ENCODE measurements at regions not wholly inside any gene's neighbourhood (a gene's known extent, or its start where the extent isn't known, plus 50 kb on each side); places are given as distances from the start of the nearest gene placed in this dataset.

DNA sequence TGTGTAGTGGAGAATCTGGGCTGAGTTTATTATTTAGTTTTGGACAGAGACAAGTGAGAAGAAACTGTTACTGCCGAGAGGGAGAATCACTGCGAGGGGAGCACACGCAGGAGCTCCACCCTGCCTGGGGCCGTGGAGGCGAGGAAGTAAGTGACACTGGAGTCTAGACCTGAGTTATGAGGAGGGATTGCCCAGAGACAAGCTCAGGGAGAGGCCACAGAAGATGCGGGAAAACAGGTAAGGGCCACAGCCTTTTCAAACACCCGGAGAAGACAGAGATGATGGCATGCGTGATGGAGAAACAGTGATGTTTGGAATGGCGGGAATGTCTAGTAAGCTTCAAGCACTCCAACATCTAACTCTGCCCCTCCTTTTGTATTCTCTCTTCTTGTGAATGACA, 84.1 kb downstream of the TNFSF11 start:
- WGBS, 2 donors, result 79 to 92% methylated on average over 9 of the region's 9 CpGs
- Histone ChIP-seq H3K4me1 (no peaks in the 10 kb centered on the region), H3K27me3 (peaks cover 0 to 4% of the 10 kb centered on the region in 2 donors), H3K27ac (no peak overlapping the region), H3K9me3 (no peaks in the 10 kb centered on the region), H3K4me3 (no peak overlapping the region), H3K36me3 (no peaks in the 10 kb centered on the region)
- DNase-seq (ENCODE audit: low spot score in 2 of 2), result no peak
- TF ChIP-seq POLR2A (IDR thresholded peaks at IDR 0.05) (no peak), EP300 (IDR thresholded peaks at IDR 0.05) (no peak)
- TF ChIP-seq, protein P1, sequence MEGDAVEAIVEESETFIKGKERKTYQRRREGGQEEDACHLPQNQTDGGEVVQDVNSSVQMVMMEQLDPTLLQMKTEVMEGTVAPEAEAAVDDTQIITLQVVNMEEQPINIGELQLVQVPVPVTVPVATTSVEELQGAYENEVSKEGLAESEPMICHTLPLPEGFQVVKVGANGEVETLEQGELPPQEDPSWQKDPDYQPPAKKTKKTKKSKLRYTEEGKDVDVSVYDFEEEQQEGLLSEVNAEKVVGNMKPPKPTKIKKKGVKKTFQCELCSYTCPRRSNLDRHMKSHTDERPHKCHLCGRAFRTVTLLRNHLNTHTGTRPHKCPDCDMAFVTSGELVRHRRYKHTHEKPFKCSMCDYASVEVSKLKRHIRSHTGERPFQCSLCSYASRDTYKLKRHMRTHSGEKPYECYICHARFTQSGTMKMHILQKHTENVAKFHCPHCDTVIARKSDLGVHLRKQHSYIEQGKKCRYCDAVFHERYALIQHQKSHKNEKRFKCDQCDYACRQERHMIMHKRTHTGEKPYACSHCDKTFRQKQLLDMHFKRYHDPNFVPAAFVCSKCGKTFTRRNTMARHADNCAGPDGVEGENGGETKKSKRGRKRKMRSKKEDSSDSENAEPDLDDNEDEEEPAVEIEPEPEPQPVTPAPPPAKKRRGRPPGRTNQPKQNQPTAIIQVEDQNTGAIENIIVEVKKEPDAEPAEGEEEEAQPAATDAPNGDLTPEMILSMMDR (IDR thresholded peaks at IDR 0.05), result no peak

GRCh38 chr13:42660333-42660965, 86.5 kb downstream of the TNFSF11 start:
- WGBS, 2 donors, result 82% methylated on average over 5 of the region's 5 CpGs
- no peak for TF ChIP-seq POLR2A (IDR thresholded peaks at IDR 0.05)
- TF ChIP-seq, protein P1 (IDR thresholded peaks at IDR 0.05), result no peak
- TF ChIP-seq EP300 (IDR thresholded peaks at IDR 0.05), result no peak
- Histone ChIP-seq H3K27ac (no peak overlapping the region), H3K4me1 (no peaks in the 10 kb centered on the region), H3K9me3 (no peaks in the 10 kb centered on the region), H3K27me3 (no peaks in the 10 kb centered on the region), H3K4me3 (no peak overlapping the region), H3K36me3 (no peaks in the 10 kb centered on the region)
- DNase-seq (ENCODE audit: low spot score in 2 of 2), result no peak

- TF ChIP-seq, protein P1 (IDR thresholded peaks at IDR 0.05), result no peak
- TF ChIP-seq POLR2A (IDR thresholded peaks at IDR 0.05) (no peak), EP300 (IDR thresholded peaks at IDR 0.05) (no peak)
- no peak overlapping the region for H3K27ac ChIP-seq
- H3K4me3 ChIP-seq, result no peak overlapping the region
- H3K36me3 ChIP-seq, result no peaks in the 10 kb centered on the region
- no peak for DNase-seq (ENCODE audit: low spot score in 2 of 2)
- no peaks in the 10 kb centered on the region for H3K4me1 ChIP-seq
- H3K9me3 ChIP-seq, result peaks cover 0 to 8% (median 2%) of the 10 kb centered on the region in 4 donors
- no peaks in the 10 kb centered on the region for H3K27me3 ChIP-seq
Observed at GRCh38 chr13:42667638-42668037, 93.7 kb downstream of the TNFSF11 start.

- peaks cover 0 to 8% (median 2%) of the 10 kb centered on the region in 4 donors for H3K9me3 ChIP-seq
- no peaks in the 10 kb centered on the region for H3K36me3 ChIP-seq
- H3K27ac ChIP-seq, result no peak overlapping the region
- H3K27me3 ChIP-seq, result no peaks in the 10 kb centered on the region
- 83 to 91% methylated on average over 7 of the region's 7 CpGs for WGBS, 2 donors
- no peak for DNase-seq (ENCODE audit: low spot score in 2 of 2)
- TF ChIP-seq EP300 (IDR thresholded peaks at IDR 0.05) (no peak), POLR2A (IDR thresholded peaks at IDR 0.05) (no peak)
- TF ChIP-seq, protein P1 (IDR thresholded peaks at IDR 0.05), result no peak
- H3K4me3 ChIP-seq, result no peak overlapping the region
- no peaks in the 10 kb centered on the region for H3K4me1 ChIP-seq
Observed at GRCh38 chr13:42671502-42671901, 97.5 kb downstream of the TNFSF11 start.

DNA sequence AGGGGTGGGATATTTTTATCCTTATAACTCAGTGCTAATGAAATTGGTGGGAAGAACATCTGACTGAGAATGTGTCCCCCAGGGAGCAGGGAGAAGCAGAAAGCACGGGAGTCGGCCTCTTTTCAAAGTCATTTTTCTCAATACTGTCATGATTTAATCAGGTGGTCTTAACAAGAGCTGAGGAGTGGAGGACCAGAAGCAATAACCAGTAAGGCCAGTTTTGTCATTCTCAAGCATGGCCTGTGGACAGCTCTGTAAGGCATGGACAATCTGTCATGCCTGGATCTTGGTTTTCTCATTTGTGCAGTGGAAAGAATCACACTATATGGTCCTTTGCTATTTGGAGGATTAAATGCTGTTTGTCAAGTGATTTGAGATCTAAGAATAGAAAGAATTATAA, 99.7 kb downstream of the TNFSF11 start:
- Histone ChIP-seq H3K4me3 (no peak overlapping the region), H3K27ac (no peak overlapping the region), H3K27me3 (no peaks in the 10 kb centered on the region), H3K4me1 (no peaks in the 10 kb centered on the region), H3K36me3 (no peaks in the 10 kb centered on the region), H3K9me3 (no peaks in the 10 kb centered on the region)
- no peak for DNase-seq (ENCODE audit: low spot score in 2 of 2)
- TF ChIP-seq, protein P1 (IDR thresholded peaks at IDR 0.05), result no peak
- no peak for TF ChIP-seq EP300 (IDR thresholded peaks at IDR 0.05)
- TF ChIP-seq POLR2A (IDR thresholded peaks at IDR 0.05), result no peak
- WGBS, 2 donors, result 71 to 82% methylated on average over 2 of the region's 2 CpGs
